Right lobe of liver (tissue), 4 donors: ENCODE measurements at regions not wholly inside any gene's neighbourhood (a gene's known extent, or its start where the extent isn't known, plus 50 kb on each side); places are given as distances from the start of the nearest gene placed in this dataset.

Source experiments
- CTCF ChIP-seq, 4 donors: fragments of 200-600 bp in 3 of 4; fragments of 450-650 bp in 1 of 4; IDR thresholded peaks; one replicate each; pipeline versions ENCODE4 v1.5.1 to v1.8.0; 2016 to 2022; ENCODE audit warnings: antibody characterized with exemption in 4 of 4, mild to moderate bottlenecking in 2 of 4
- POLR2A ChIP-seq: fragments of 450-650 bp; IDR thresholded peaks from one replicate; pipeline ENCODE4 v1.6.1; 2017; ENCODE audit warnings: antibody characterized with exemption, mild to moderate bottlenecking
- donor health status: DM: no; HTN: no; CAD: no.
- donor health status: DM: no; HTN: no; CAD: no.
- donor health status: DM: no; HTN: yes; CAD: no.

GRCh38 chr5:39633057-39633456 lies 208.3 kb upstream of the DAB2 start:
- no peak for TF ChIP-seq POLR2A
- no peak for TF ChIP-seq CTCF (IDR thresholded peaks at IDR 0.05)
